Colonic mucosa (tissue), 4 donors: ENCODE measurements at regions not wholly inside any gene's neighbourhood (a gene's known extent, or its start where the extent isn't known, plus 50 kb on each side); places are given as distances from the start of the nearest gene placed in this dataset.

Experiments used
- DNase-seq: peaks from one replicate; pipeline ENCODE4 v3.0.0-alpha.2; 2020
- H3K27ac ChIP-seq: fragments of 200-600 bp; one replicate; pipeline ENCODE4 v1.8.0; 2021
- H3K27me3 ChIP-seq: fragments of 200-600 bp; one replicate; pipeline ENCODE4 v1.8.0; 2021
- H3K36me3 ChIP-seq: fragments of 200-600 bp; one replicate; pipeline ENCODE4 v1.8.0; 2021
- H3K4me1 ChIP-seq: fragments of 200-600 bp; one replicate; pipeline ENCODE4 v1.8.0; 2021; ENCODE audit warnings: mild to moderate bottlenecking
- H3K4me3 ChIP-seq: fragments of 200-600 bp; one replicate; pipeline ENCODE4 v1.8.0; 2021
- H3K9ac ChIP-seq, 2 donors: one replicate each; pipeline ENCODE4 v1.7.0; 2013; ENCODE audit warnings: control low read depth in 2 of 2, low read depth in 2 of 2, low read length in 2 of 2
- H3K9me3 ChIP-seq: fragments of 200-600 bp; one replicate; pipeline ENCODE4 v1.8.0; 2021
- CTCF ChIP-seq: fragments of 200-600 bp; IDR thresholded peaks from one replicate; pipeline ENCODE4 v1.8.0; 2022; ENCODE audit warnings: antibody characterized with exemption, mild to moderate bottlenecking
- intact Hi-C: fragments of 100-400 bp; cut with DNase I; formaldehyde crosslinking; loops from one replicate; pipeline ENCODE4 v1.14.1; 2022
- donor health status: healthy.
- donor health status: DM: no; HTN: no; CAD: no.
- donor health status: DM: no; HTN: no; CAD: no.

- Histone ChIP-seq H3K9me3 (no peaks in the 10 kb centered on the region), H3K4me3 (no peak overlapping the region), H3K27me3 (no peaks in the 10 kb centered on the region), H3K9ac (no peak overlapping the region), H3K4me1 (no peaks in the 10 kb centered on the region), H3K27ac (no peak overlapping the region), H3K36me3 (no peaks in the 10 kb centered on the region)
- no peak for TF ChIP-seq CTCF
- no peak for DNase-seq
- intact Hi-C loops: no loop called here
These were observed 682.8 kb downstream of the INHBA start for GRCh38 chr7:41020056-41020455.

GRCh38 chr7:41013117-41013516 is 689.8 kb downstream of the INHBA start:
- Histone ChIP-seq H3K27ac (no peak overlapping the region), H3K4me1 (no peaks in the 10 kb centered on the region), H3K9ac (no peak overlapping the region), H3K4me3 (no peak overlapping the region), H3K9me3 (no peaks in the 10 kb centered on the region), H3K36me3 (no peaks in the 10 kb centered on the region), H3K27me3 (no peaks in the 10 kb centered on the region)
- intact Hi-C loops: no loop called here
- DNase-seq: no peak
- no peak for TF ChIP-seq CTCF

- no peak overlapping the region for H3K9ac ChIP-seq
- H3K4me1 ChIP-seq: no peaks in the 10 kb centered on the region
- no peak for TF ChIP-seq CTCF
- no peaks in the 10 kb centered on the region for H3K9me3 ChIP-seq
- H3K27ac ChIP-seq: no peak overlapping the region
- H3K27me3 ChIP-seq: no peaks in the 10 kb centered on the region
- DNase-seq: no peak
- intact Hi-C loops: no loop called here
- no peak overlapping the region for H3K4me3 ChIP-seq
- no peaks in the 10 kb centered on the region for H3K36me3 ChIP-seq
These were observed 690.8 kb downstream of the INHBA start for GRCh38 chr7:41012041-41012440.

GRCh38 chr7:41010967-41011366 is 691.9 kb downstream of the INHBA start:
- no peaks in the 10 kb centered on the region for H3K27me3 ChIP-seq
- intact Hi-C loops: no loop called here
- no peaks in the 10 kb centered on the region for H3K9me3 ChIP-seq
- H3K27ac ChIP-seq: no peak overlapping the region
- no peak for TF ChIP-seq CTCF
- no peak overlapping the region for H3K4me3 ChIP-seq
- no peaks in the 10 kb centered on the region for H3K36me3 ChIP-seq
- DNase-seq: no peak
- no peaks in the 10 kb centered on the region for H3K4me1 ChIP-seq
- no peak overlapping the region for H3K9ac ChIP-seq

- no peaks in the 10 kb centered on the region for H3K27me3 ChIP-seq
- H3K27ac ChIP-seq: no peak overlapping the region
- no peak for TF ChIP-seq CTCF
- no peak overlapping the region for H3K9ac ChIP-seq
- no peak for DNase-seq
- intact Hi-C loops: no loop called here
- H3K4me3 ChIP-seq: no peak overlapping the region
- H3K9me3 ChIP-seq: no peaks in the 10 kb centered on the region
- H3K4me1 ChIP-seq: no peaks in the 10 kb centered on the region
- no peaks in the 10 kb centered on the region for H3K36me3 ChIP-seq
These were observed 692.5 kb downstream of the INHBA start for GRCh38 chr7:41010418-41010817.

GRCh38 chr7:41007811-41008210 is 695.1 kb downstream of the INHBA start:
- intact Hi-C loops: loop anchor here (10.0 kb wide), 1 partner anchor 697 kb away; the partner anchor contains the start of gene INHBA
- Histone ChIP-seq H3K27ac (no peak overlapping the region), H3K4me1 (no peaks in the 10 kb centered on the region), H3K36me3 (no peaks in the 10 kb centered on the region), H3K4me3 (no peak overlapping the region), H3K9ac (no peak overlapping the region), H3K27me3 (no peaks in the 10 kb centered on the region), H3K9me3 (no peaks in the 10 kb centered on the region)
- DNase-seq: no peak
- TF ChIP-seq CTCF: no peak
